MCF 10A (cell line): ENCODE measurements at regions not wholly inside any gene's neighbourhood (a gene's known extent, or its start where the extent isn't known, plus 50 kb on each side); places are given as distances from the start of the nearest gene placed in this dataset.

Experiments
- BruUV-seq: library from RNA; stranded (reverse); fragments of 400-500 nt; replicated peaks from 2 replicates; lab custom pipeline; 2021; lab: Mats Ljungman, UMichigan
- CTCF ChIA-PET: fragments of 300-600 bp; sonication (Branson Sonifier 250); formaldehyde crosslinking; extraction: SDS; loops from one replicate; lab custom pipeline; 2021; ENCODE audit warnings: antibody characterized with exemption, inconsistent platforms; lab: Yijun Ruan, JAX
- POLR2A ChIA-PET: fragments of 300-600, 350-650 bp; sonication (Branson Sonifier 250); formaldehyde crosslinking; extraction: SDS; loops from one replicate; lab custom pipeline; 2020; ENCODE audit warnings: antibody characterized with exemption, inconsistent platforms; lab: Yijun Ruan, JAX
- DNase-seq: peaks from one replicate; pipeline ENCODE4 v3.0.0-alpha.2; 2018; ENCODE audit not compliant: unreplicated experiment
- H3K27ac Mint-ChIP-seq: one replicate; pipeline ENCODE4 v1.8.0; 2022; ENCODE audit warnings: mild to moderate bottlenecking, low read depth, mixed read lengths; ENCODE audit not compliant: unreplicated experiment
- H3K27me3 Mint-ChIP-seq: one replicate; pipeline ENCODE4 v1.8.0; 2022; ENCODE audit warnings: mixed read lengths; ENCODE audit not compliant: insufficient read depth, unreplicated experiment
- H3K36me3 Mint-ChIP-seq: one replicate; pipeline ENCODE4 v1.8.0; 2022; ENCODE audit warnings: mild to moderate bottlenecking, moderate library complexity, mixed read lengths; ENCODE audit not compliant: insufficient read depth, unreplicated experiment
- H3K4me1 Mint-ChIP-seq: one replicate; pipeline ENCODE4 v1.8.0; 2022; ENCODE audit warnings: mixed read lengths; ENCODE audit not compliant: insufficient read depth, unreplicated experiment
- H3K4me3 Mint-ChIP-seq: one replicate; pipeline ENCODE4 v1.8.0; 2022; ENCODE audit warnings: mild to moderate bottlenecking, moderate library complexity, mixed read lengths; ENCODE audit not compliant: unreplicated experiment
- H3K9me3 Mint-ChIP-seq: one replicate; pipeline ENCODE4 v1.8.0; 2022; ENCODE audit warnings: mixed read lengths; ENCODE audit not compliant: unreplicated experiment
- intact Hi-C: fragments of 100-400 bp; cut with micrococcal nuclease; formaldehyde crosslinking; loops from 2 replicates; pipeline ENCODE4 v1.14.1; 2022
- TF ChIP-seq, protein P1 (sequence below): fragments of 200-600 bp; IDR thresholded peaks from one replicate; pipeline ENCODE4 v1.8.0; 2022; ENCODE audit warnings: antibody characterized with exemption, mild to moderate bottlenecking; ENCODE audit not compliant: unreplicated experiment

DNA sequence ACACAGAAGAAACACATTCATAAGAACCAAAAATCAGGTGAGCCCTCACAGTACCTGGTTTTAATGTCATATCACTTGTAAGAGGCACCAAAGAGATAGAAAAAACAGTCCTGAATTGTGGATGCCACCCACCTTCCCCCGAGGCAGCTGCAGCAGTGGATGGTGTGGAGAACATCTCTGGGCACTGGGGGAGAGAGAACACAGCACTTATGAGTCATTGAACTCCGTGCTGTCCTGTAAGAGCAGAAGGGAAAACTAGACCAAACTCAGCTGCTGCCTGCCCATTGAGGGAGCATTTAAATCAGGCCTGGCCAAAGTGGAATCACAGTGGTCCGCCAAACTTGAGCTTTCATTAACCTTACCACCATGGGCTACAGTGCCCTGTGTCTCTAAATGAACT is 296.2 kb downstream of the SPATA31D1 start:
- intact Hi-C loops: no loop called here
- Mint-ChIP-seq H3K4me1 (no peaks in the 10 kb centered on the region), H3K4me3 (no peak overlapping the region), H3K27ac (no peak overlapping the region), H3K9me3 (peaks cover 7% of the 10 kb centered on the region), H3K36me3 (no peaks in the 10 kb centered on the region), H3K27me3 (no peaks in the 10 kb centered on the region)
- CTCF ChIA-PET: interaction anchor here (0.7 kb wide), 1 partner anchor 83 kb away, joined by 3 read pairs; no protein-coding TSS in a partner anchor
- DNase-seq: no peak
- POLR2A ChIA-PET: no interaction called here
- TF ChIP-seq, protein P1, sequence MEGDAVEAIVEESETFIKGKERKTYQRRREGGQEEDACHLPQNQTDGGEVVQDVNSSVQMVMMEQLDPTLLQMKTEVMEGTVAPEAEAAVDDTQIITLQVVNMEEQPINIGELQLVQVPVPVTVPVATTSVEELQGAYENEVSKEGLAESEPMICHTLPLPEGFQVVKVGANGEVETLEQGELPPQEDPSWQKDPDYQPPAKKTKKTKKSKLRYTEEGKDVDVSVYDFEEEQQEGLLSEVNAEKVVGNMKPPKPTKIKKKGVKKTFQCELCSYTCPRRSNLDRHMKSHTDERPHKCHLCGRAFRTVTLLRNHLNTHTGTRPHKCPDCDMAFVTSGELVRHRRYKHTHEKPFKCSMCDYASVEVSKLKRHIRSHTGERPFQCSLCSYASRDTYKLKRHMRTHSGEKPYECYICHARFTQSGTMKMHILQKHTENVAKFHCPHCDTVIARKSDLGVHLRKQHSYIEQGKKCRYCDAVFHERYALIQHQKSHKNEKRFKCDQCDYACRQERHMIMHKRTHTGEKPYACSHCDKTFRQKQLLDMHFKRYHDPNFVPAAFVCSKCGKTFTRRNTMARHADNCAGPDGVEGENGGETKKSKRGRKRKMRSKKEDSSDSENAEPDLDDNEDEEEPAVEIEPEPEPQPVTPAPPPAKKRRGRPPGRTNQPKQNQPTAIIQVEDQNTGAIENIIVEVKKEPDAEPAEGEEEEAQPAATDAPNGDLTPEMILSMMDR: no peak
- BruUV-seq: no TSS peak

DNA sequence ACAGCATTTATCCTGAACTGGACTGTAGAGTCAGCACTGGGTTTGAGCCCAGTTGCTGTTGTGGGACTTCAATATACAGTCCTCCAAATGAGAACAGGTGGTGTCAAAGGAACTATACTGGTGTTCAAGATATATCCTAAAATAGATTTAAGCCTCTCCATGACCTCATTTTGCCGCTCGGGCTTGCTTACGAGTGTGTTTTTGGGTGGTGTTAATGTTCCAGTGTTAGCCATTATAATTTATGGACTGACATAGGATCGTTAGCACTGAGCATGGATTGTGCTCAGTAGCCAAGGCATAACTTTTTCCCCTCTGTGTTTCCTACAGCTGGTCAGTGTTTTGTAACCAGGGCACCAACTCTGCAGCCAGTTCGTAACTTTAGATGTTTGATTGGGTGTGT is 306.6 kb downstream of the SPATA31D1 start:
- TF ChIP-seq, protein P1: no peak
- H3K9me3 Mint-ChIP-seq: peaks cover under 1% of the 10 kb centered on the region
- ChIA-PET POLR2A (no interaction called here), CTCF (no interaction called here)
- H3K36me3 Mint-ChIP-seq: no peaks in the 10 kb centered on the region
- no peak overlapping the region for H3K27ac Mint-ChIP-seq
- intact Hi-C loops: no loop called here
- H3K4me1 Mint-ChIP-seq: no peaks in the 10 kb centered on the region
- H3K27me3 Mint-ChIP-seq: no peaks in the 10 kb centered on the region
- no peak for DNase-seq
- BruUV-seq: no TSS peak
- no peak overlapping the region for H3K4me3 Mint-ChIP-seq

DNA sequence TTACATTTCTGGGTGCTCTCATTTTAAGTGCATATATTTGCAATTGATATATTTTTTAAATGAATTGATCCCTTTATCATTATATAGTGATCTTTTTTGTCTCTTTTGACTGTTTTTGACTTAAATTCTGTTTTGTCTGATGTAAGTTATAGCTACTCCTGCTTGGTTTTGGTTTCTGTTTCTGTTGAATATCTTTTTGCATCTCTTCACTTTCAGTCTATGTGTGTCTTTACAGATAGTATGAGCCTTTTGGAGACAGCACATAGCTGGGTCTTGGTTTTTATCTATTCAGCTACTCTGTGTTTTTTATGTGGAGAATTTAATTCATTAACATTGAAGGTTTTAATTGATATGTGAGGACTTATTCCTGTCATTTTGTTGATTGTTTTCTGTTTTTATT is 311.3 kb downstream of the SPATA31D1 start:
- H3K27me3 Mint-ChIP-seq: no peaks in the 10 kb centered on the region
- CTCF ChIA-PET: no interaction called here
- no peaks in the 10 kb centered on the region for H3K4me1 Mint-ChIP-seq
- H3K4me3 Mint-ChIP-seq: no peak overlapping the region
- BruUV-seq: no TSS peak
- DNase-seq: no peak
- peaks cover 5% of the 10 kb centered on the region for H3K9me3 Mint-ChIP-seq
- TF ChIP-seq, protein P1: no peak
- POLR2A ChIA-PET: interaction anchor here (0.7 kb wide), 1 partner anchor 429 kb away, joined by 3 read pairs; no protein-coding TSS in a partner anchor
- H3K27ac Mint-ChIP-seq: no peak overlapping the region
- no peaks in the 10 kb centered on the region for H3K36me3 Mint-ChIP-seq
- intact Hi-C loops: no loop called here

DNA sequence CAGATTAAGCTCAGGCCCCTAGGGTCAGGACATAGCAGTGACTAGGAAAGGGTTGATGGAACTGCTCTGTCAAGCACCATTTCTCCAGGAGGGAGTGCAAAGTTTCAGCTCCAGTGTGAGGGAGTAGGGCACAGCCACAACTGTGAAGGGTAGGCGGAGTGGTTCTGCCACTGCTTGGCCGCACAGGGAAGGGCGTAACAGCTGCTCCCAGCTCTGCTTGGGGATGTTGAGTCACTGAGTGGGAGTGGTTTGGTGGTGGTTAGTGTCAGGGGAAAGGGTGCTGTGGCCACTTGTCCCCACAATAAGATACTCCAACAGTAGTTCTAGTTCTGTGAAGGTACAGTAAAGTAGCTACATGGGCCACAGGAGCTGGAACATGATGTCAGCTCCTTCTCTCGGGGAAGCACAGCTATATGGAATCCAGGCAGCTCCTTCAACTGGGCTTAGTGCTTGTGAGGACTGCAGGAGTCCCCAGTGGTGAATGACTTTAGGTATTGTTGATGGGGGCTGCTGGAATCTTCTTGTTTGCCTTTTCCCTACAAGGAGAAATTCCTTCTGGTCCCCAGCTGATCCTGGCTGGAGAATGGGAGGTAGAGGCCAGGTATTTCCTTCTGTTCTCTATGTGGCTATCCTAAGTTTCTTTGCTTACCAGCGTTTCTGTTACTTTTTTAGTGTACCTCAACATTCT is 314.5 kb downstream of the SPATA31D1 start:
- no peak for DNase-seq
- ChIA-PET POLR2A (no interaction called here), CTCF (interaction anchor here (0.7 to 1.9 kb wide), 2 partner anchors 13 to 991 kb away, joined by 5 read pairs; no protein-coding TSS in a partner anchor)
- intact Hi-C loops: no loop called here
- H3K27ac Mint-ChIP-seq: no peak overlapping the region
- no peaks in the 10 kb centered on the region for H3K36me3 Mint-ChIP-seq
- H3K4me3 Mint-ChIP-seq: no peak overlapping the region
- TF ChIP-seq, protein P1: no peak
- no peaks in the 10 kb centered on the region for H3K4me1 Mint-ChIP-seq
- H3K9me3 Mint-ChIP-seq: peaks cover 5% of the 10 kb centered on the region
- BruUV-seq: no TSS peak
- H3K27me3 Mint-ChIP-seq: no peaks in the 10 kb centered on the region
